ENCODE measurements at regions not wholly inside any gene's neighbourhood (a gene's known extent, or its start where the extent isn't known, plus 50 kb on each side); places are given as distances from the start of the nearest gene placed in this dataset.

GRCh38 chr5:173734716-173735115 is 118.3 kb upstream of the BOD1 start:
- TF ChIP-seq, protein P1, sequence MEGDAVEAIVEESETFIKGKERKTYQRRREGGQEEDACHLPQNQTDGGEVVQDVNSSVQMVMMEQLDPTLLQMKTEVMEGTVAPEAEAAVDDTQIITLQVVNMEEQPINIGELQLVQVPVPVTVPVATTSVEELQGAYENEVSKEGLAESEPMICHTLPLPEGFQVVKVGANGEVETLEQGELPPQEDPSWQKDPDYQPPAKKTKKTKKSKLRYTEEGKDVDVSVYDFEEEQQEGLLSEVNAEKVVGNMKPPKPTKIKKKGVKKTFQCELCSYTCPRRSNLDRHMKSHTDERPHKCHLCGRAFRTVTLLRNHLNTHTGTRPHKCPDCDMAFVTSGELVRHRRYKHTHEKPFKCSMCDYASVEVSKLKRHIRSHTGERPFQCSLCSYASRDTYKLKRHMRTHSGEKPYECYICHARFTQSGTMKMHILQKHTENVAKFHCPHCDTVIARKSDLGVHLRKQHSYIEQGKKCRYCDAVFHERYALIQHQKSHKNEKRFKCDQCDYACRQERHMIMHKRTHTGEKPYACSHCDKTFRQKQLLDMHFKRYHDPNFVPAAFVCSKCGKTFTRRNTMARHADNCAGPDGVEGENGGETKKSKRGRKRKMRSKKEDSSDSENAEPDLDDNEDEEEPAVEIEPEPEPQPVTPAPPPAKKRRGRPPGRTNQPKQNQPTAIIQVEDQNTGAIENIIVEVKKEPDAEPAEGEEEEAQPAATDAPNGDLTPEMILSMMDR (IDR thresholded peaks at IDR 0.05): no peak
- no peak for TF ChIP-seq TCF7L2 (IDR thresholded peaks at IDR 0.05; ENCODE audit: low read depth, low read length)
- TF ChIP-seq, protein P2, sequence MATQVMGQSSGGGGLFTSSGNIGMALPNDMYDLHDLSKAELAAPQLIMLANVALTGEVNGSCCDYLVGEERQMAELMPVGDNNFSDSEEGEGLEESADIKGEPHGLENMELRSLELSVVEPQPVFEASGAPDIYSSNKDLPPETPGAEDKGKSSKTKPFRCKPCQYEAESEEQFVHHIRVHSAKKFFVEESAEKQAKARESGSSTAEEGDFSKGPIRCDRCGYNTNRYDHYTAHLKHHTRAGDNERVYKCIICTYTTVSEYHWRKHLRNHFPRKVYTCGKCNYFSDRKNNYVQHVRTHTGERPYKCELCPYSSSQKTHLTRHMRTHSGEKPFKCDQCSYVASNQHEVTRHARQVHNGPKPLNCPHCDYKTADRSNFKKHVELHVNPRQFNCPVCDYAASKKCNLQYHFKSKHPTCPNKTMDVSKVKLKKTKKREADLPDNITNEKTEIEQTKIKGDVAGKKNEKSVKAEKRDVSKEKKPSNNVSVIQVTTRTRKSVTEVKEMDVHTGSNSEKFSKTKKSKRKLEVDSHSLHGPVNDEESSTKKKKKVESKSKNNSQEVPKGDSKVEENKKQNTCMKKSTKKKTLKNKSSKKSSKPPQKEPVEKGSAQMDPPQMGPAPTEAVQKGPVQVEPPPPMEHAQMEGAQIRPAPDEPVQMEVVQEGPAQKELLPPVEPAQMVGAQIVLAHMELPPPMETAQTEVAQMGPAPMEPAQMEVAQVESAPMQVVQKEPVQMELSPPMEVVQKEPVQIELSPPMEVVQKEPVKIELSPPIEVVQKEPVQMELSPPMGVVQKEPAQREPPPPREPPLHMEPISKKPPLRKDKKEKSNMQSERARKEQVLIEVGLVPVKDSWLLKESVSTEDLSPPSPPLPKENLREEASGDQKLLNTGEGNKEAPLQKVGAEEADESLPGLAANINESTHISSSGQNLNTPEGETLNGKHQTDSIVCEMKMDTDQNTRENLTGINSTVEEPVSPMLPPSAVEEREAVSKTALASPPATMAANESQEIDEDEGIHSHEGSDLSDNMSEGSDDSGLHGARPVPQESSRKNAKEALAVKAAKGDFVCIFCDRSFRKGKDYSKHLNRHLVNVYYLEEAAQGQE (IDR thresholded peaks at IDR 0.05; ENCODE audit: insufficient read depth in 1 of 2, low read depth in 2 of 2, low read length in 1 of 2): no peak
